ENCODE measurements at regions not wholly inside any gene's neighbourhood (a gene's known extent, or its start where the extent isn't known, plus 50 kb on each side); places are given as distances from the start of the nearest gene placed in this dataset.

DNA sequence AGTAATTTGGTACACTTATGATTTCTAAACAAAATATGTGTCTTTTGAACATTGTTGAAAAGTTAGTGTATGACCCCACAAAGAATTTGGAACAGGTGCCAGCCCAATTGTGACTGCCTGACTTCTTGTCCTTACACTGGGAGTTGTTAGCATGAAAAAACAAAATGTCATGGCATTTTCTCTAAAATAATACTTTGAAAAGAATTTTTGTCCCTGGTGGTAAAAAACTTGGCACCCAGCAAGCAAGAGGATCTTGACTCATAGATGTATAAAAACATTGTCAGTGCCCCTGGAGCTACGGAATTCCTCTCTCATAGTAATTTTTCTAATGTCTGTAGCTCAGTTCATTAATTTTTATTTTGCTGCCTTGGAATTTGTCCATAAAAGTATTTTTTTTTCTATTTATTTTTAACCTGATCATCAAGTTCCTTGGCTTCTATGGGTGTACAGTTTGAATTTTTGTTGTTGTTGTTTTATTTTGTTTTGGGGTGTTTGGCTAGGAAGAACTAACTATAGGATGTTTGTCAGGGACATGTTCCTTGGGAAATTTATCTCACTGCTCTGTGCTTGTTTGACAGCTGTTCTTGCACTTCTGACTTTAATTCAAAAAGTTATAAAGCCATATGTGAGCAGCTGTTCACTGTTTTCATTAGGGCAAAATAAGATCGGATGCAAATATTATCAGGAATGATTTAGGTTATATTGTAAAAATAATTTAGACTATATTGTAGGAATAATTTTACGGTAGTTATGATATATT, 95.4 kb upstream of the NUDT6 start:
- intact Hi-C loops (cut with DNase I; ENCODE audit: low total_unique reads), result no loop called here
- TF ChIP-seq, protein P1, sequence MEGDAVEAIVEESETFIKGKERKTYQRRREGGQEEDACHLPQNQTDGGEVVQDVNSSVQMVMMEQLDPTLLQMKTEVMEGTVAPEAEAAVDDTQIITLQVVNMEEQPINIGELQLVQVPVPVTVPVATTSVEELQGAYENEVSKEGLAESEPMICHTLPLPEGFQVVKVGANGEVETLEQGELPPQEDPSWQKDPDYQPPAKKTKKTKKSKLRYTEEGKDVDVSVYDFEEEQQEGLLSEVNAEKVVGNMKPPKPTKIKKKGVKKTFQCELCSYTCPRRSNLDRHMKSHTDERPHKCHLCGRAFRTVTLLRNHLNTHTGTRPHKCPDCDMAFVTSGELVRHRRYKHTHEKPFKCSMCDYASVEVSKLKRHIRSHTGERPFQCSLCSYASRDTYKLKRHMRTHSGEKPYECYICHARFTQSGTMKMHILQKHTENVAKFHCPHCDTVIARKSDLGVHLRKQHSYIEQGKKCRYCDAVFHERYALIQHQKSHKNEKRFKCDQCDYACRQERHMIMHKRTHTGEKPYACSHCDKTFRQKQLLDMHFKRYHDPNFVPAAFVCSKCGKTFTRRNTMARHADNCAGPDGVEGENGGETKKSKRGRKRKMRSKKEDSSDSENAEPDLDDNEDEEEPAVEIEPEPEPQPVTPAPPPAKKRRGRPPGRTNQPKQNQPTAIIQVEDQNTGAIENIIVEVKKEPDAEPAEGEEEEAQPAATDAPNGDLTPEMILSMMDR (IDR thresholded peaks at IDR 0.05), result no peak
- Histone ChIP-seq H3K27me3 (no peaks in the 10 kb centered on the region), H3K4me1 (peaks cover 0 to 10% (median 7%) of the 10 kb centered on the region in 4 donors), H3K36me3 (no peaks in the 10 kb centered on the region), H3K9me3 (no peaks in the 10 kb centered on the region), H3K27ac (no peak overlapping the region), H3K4me3 (no peak overlapping the region)
- DNase-seq, result no peak

DNA sequence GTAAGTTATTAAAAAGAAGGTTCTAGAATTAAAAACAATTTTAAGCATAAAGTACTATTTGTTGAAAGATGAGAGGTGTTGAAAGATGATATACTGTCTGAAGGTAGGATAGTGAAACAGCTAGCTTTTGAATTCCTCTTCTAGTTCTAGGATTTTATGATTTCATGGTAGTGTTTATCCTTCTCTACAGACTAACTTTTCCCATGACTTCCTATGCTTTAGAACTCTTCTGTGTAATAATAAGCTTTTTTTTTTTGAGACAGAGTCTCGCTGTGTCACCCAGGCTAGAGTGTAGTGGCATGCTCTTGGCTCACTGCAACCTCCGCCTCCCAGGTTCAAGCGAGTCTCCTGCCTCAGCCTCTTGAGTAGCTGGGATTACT, 96.0 kb upstream of the NUDT6 start:
- TF ChIP-seq, protein P1 (IDR thresholded peaks at IDR 0.05), result no peak
- no peak for DNase-seq
- H3K27ac ChIP-seq, result no peak overlapping the region

DNA sequence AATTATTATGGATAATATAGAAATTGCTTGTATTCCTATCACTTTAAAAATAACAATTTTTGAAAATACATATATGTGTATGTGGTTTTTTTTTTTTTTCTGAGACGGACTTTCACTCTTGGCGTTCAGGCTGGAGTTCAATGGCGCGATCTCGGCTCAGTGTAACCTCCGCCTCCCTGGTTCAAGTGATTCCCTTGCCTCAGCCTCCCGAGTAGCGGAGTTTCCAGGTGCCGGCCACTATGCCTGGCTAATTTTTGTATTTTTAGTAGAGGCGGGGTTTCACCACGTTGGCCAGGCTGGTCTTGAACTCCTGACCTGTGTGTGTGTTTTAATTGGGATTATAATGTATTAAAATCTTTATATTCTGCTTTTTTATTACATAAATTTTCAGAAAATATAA, 97.9 kb upstream of the NUDT6 start:
- Histone ChIP-seq H3K36me3 (no peaks in the 10 kb centered on the region), H3K4me1 (peaks cover 0 to 10% (median 7%) of the 10 kb centered on the region in 4 donors), H3K4me3 (no peak overlapping the region), H3K27me3 (no peaks in the 10 kb centered on the region), H3K9me3 (no peaks in the 10 kb centered on the region), H3K27ac (no peak overlapping the region)
- intact Hi-C loops (cut with DNase I; ENCODE audit: low total_unique reads), result no loop called here
- DNase-seq, result no peak
- TF ChIP-seq, protein P1 (IDR thresholded peaks at IDR 0.05), result no peak

More for the DNA sequence above, 96.0 kb upstream of the NUDT6 start:
- intact Hi-C loops (cut with DNase I; ENCODE audit: low total_unique reads), result no loop called here
- Histone ChIP-seq H3K9me3 (no peaks in the 10 kb centered on the region), H3K27me3 (no peaks in the 10 kb centered on the region), H3K36me3 (no peaks in the 10 kb centered on the region), H3K4me1 (peaks cover 0 to 10% (median 7%) of the 10 kb centered on the region in 4 donors), H3K4me3 (no peak overlapping the region)

DNA sequence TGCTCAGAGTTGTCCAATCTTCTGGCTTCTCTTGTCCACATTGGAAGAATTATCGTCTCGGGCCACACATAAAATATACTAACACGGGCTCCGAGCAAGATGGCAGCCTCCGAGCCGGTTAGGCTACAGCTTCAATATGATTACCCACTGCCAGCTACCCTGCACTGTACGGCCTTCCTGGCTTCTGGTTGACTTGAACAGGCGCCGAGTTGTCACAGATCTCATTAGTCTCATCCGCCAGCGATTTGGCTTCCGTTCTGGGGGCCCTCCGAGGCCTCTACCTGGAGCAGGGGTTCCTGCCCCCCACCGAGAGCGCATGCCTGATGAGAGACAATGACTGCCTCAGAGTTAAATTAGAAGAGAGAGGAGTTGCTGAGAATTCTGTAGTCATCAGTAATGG, 101.2 kb upstream of the NUDT6 start:
- intact Hi-C loops (cut with DNase I; ENCODE audit: low total_unique reads), result no loop called here
- no peaks in the 10 kb centered on the region for H3K27me3 ChIP-seq
- no peak for DNase-seq
- peaks cover 0 to 4% (median 0%) of the 10 kb centered on the region in 3 donors for H3K36me3 ChIP-seq
- no peaks in the 10 kb centered on the region for H3K4me1 ChIP-seq
- no peak overlapping the region for H3K27ac ChIP-seq
- H3K9me3 ChIP-seq, result no peaks in the 10 kb centered on the region
- TF ChIP-seq, protein P1 (IDR thresholded peaks at IDR 0.05), result no peak
- H3K4me3 ChIP-seq, result no peak overlapping the region

DNA sequence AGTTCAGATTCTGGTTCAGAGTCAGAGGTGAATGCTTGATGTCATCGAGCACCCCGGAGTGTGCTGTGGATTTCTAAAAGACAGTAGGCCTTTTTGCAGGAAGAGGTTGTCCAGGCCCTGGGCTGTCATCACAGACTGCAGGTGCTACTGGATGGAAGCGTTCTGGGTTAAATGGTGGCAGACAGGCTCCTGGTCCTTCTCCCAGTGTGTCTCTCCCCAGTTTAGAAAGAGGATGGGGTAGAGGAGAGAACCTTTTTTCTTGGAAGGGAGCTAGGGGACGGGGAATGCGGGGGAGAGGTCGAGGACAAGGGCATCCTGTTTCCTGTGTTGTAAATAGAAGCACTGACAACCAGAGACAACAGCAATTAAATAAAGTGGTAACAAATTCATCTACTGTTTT, 102.3 kb upstream of the NUDT6 start:
- Histone ChIP-seq H3K4me3 (no peak overlapping the region), H3K36me3 (peaks cover 4 to 10% (median 5%) of the 10 kb centered on the region in 3 donors), H3K4me1 (no peaks in the 10 kb centered on the region), H3K9me3 (no peaks in the 10 kb centered on the region), H3K27ac (no peak overlapping the region), H3K27me3 (no peaks in the 10 kb centered on the region)
- intact Hi-C loops (cut with DNase I; ENCODE audit: low total_unique reads), result no loop called here
- no peak for DNase-seq
- TF ChIP-seq, protein P1 (IDR thresholded peaks at IDR 0.05), result no peak
